Chondrocyte (in vitro differentiated cells): ENCODE measurements at regions not wholly inside any gene's neighbourhood (a gene's known extent, or its start where the extent isn't known, plus 50 kb on each side); places are given as distances from the start of the nearest gene placed in this dataset.

ENCODE experiments used
- DNase-seq: peaks from one replicate; pipeline ENCODE4 v3.0.0; 2021; ENCODE audit warnings: mixed read lengths, low spot score
- H3K27ac Mint-ChIP-seq: one replicate; pipeline ENCODE4 v1.8.0; 2021; ENCODE audit warnings: mild to moderate bottlenecking, moderate library complexity, mixed read lengths; ENCODE audit not compliant: unreplicated experiment
- H3K27me3 Mint-ChIP-seq: 2 replicates; pipeline ENCODE4 v1.8.0; 2021; ENCODE audit warnings: low read depth, mixed read lengths
- H3K36me3 Mint-ChIP-seq: 2 replicates; pipeline ENCODE4 v1.8.0; 2021; ENCODE audit warnings: low read depth, mixed read lengths
- H3K4me1 Mint-ChIP-seq: 2 replicates; pipeline ENCODE4 v1.8.0; 2021; ENCODE audit warnings: low read depth, mild to moderate bottlenecking, mixed read lengths
- H3K4me3 Mint-ChIP-seq: one replicate; pipeline ENCODE4 v1.8.0; 2021; ENCODE audit warnings: mild to moderate bottlenecking, moderate library complexity, mixed read lengths; ENCODE audit not compliant: unreplicated experiment
- H3K9me3 Mint-ChIP-seq: 2 replicates; pipeline ENCODE4 v1.8.0; 2021; ENCODE audit warnings: low read depth, mixed read lengths
- CTCF ChIP-seq: fragments of 200-600 bp; sonication (generic); IDR thresholded peaks from 2 replicates; pipeline ENCODE4 v1.5.0; 2021; ENCODE audit warnings: antibody characterized with exemption, mild to moderate bottlenecking, moderate library complexity

- TF ChIP-seq CTCF: no peak
- H3K27ac Mint-ChIP-seq: no peak overlapping the region
These were observed 82.4 kb upstream of the RASGRF1 start for GRCh38 chr15:79172801-79173460.

GRCh38 chr15:79172032-79172481, 81.5 kb upstream of the RASGRF1 start:
- Mint-ChIP-seq H3K4me3 (no peak overlapping the region), H3K4me1 (peaks cover 31% of the 10 kb centered on the region), H3K27ac (no peak overlapping the region), H3K36me3 (peaks cover 2% of the 10 kb centered on the region), H3K9me3 (peaks cover 5% of the 10 kb centered on the region), H3K27me3 (peaks cover 6% of the 10 kb centered on the region)
- TF ChIP-seq CTCF: no peak
- DNase-seq: no peak

More at GRCh38 chr15:79172801-79173460, 82.4 kb upstream of the RASGRF1 start:
- Mint-ChIP-seq H3K27me3 (peaks cover 6% of the 10 kb centered on the region), H3K4me3 (no peak overlapping the region), H3K36me3 (peaks cover 2% of the 10 kb centered on the region), H3K9me3 (peaks cover 5% of the 10 kb centered on the region), H3K4me1 (peaks cover 31% of the 10 kb centered on the region)
- peak; percentile 48 for DNase-seq

- Mint-ChIP-seq H3K27me3 (peaks cover 6% of the 10 kb centered on the region), H3K9me3 (peaks cover 3% of the 10 kb centered on the region), H3K36me3 (peaks cover 2% of the 10 kb centered on the region), H3K27ac (no peak overlapping the region), H3K4me1 (peaks cover 31% of the 10 kb centered on the region), H3K4me3 (no peak overlapping the region)
- DNase-seq: no peak
- TF ChIP-seq CTCF: no peak
These were observed 80.9 kb upstream of the RASGRF1 start for GRCh38 chr15:79171320-79172031.

GRCh38 chr15:79170256-79170664, 79.7 kb upstream of the RASGRF1 start:
- Mint-ChIP-seq H3K27ac (peak overlapping the region; percentile 67), H3K36me3 (no peaks in the 10 kb centered on the region), H3K4me3 (no peak overlapping the region), H3K27me3 (peaks cover 4% of the 10 kb centered on the region), H3K4me1 (peaks cover 31% of the 10 kb centered on the region), H3K9me3 (no peaks in the 10 kb centered on the region)
- peak; percentile 40 for DNase-seq
- TF ChIP-seq CTCF: no peak

GRCh38 chr15:79169526-79170133, 79.0 kb upstream of the RASGRF1 start:
- DNase-seq: no peak
- Mint-ChIP-seq H3K9me3 (no peaks in the 10 kb centered on the region), H3K4me1 (peaks cover 31% of the 10 kb centered on the region), H3K27me3 (peaks cover 4% of the 10 kb centered on the region), H3K27ac (peak overlapping the region; percentile 67), H3K4me3 (no peak overlapping the region), H3K36me3 (no peaks in the 10 kb centered on the region)
- no peak for TF ChIP-seq CTCF
